ENCODE measurements at regions not wholly inside any gene's neighbourhood (a gene's known extent, or its start where the extent isn't known, plus 50 kb on each side); places are given as distances from the start of the nearest gene placed in this dataset.
"Not testable (repeated sequence)": the region's sequence is repeated elsewhere in the genome, so short reads cannot be mapped to it uniquely, and the experiment has no call there.

GRCh38 chrX:56029691-56030090 is 202.5 kb upstream of the KLF8 start:
- DNase-seq (ENCODE audit: low read depth): no peak
- TF ChIP-seq, protein P1, sequence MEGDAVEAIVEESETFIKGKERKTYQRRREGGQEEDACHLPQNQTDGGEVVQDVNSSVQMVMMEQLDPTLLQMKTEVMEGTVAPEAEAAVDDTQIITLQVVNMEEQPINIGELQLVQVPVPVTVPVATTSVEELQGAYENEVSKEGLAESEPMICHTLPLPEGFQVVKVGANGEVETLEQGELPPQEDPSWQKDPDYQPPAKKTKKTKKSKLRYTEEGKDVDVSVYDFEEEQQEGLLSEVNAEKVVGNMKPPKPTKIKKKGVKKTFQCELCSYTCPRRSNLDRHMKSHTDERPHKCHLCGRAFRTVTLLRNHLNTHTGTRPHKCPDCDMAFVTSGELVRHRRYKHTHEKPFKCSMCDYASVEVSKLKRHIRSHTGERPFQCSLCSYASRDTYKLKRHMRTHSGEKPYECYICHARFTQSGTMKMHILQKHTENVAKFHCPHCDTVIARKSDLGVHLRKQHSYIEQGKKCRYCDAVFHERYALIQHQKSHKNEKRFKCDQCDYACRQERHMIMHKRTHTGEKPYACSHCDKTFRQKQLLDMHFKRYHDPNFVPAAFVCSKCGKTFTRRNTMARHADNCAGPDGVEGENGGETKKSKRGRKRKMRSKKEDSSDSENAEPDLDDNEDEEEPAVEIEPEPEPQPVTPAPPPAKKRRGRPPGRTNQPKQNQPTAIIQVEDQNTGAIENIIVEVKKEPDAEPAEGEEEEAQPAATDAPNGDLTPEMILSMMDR (conservative IDR thresholded peaks at IDR 0.05; ENCODE audit: control insufficient read depth, insufficient read depth, low read depth, low read length): no peak
- H3K4me3 ChIP-seq (ENCODE audit: control insufficient read depth, low read depth, low read length): no peak overlapping the region

GRCh38 chrX:56031409-56031808 is 200.7 kb upstream of the KLF8 start:
- no peak for DNase-seq (ENCODE audit: low read depth)
- no peak overlapping the region for H3K4me3 ChIP-seq (ENCODE audit: control insufficient read depth, low read depth, low read length)
- TF ChIP-seq, protein P1 (conservative IDR thresholded peaks at IDR 0.05; ENCODE audit: control insufficient read depth, insufficient read depth, low read depth, low read length): no peak

GRCh38 chrX:56033495-56034180 is 198.5 kb upstream of the KLF8 start:
- DNase-seq (ENCODE audit: low read depth): no peak
- TF ChIP-seq, protein P1 (conservative IDR thresholded peaks at IDR 0.05; ENCODE audit: control insufficient read depth, insufficient read depth, low read depth, low read length): no peak
- no peak overlapping the region for H3K4me3 ChIP-seq (ENCODE audit: control insufficient read depth, low read depth, low read length)

DNA sequence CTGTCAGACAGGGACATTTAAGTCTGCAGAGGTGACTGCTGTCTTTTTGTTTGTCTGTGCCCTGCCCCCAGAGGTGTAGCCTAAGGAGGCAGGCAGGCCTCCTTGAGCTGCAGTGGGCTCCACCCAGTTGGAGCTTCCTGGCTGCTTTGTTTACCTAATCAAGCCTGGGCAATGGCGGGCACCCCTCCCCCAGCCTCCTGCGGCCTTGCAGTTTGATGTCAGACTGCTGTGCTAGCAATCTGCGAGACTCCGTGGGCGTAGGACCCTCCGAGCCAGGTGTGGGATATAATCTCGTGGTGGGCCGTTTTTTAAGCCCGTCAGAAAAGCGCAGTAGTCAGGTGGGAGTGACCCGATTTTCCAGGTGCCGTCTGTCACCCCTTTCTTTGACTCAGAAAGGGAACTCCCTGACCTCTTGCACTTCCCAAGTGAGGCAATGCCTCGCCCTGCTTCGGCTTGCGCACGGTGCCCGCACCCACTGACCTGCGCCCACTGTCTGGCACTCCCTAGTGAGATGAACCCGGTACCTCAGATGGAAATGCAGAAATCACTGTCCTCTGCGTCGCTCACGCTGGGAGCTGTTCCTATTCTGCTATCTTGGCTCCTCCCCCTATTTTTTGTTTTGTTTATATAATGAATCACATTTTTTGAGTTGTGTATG is 179.4 kb upstream of the KLF8 start:
- DNase-seq (ENCODE audit: low read depth); H3K4me3 ChIP-seq (ENCODE audit: control insufficient read depth, low read depth, low read length): not testable (repeated sequence)

GRCh38 chrX:56057325-56057724 is 174.8 kb upstream of the KLF8 start:
- TF ChIP-seq, protein P1 (conservative IDR thresholded peaks at IDR 0.05; ENCODE audit: control insufficient read depth, insufficient read depth, low read depth, low read length): no peak
- no peak for DNase-seq (ENCODE audit: low read depth)
- no peak overlapping the region for H3K4me3 ChIP-seq (ENCODE audit: control insufficient read depth, low read depth, low read length)

GRCh38 chrX:56066016-56066415 is 166.1 kb upstream of the KLF8 start:
- H3K4me3 ChIP-seq (ENCODE audit: control insufficient read depth, low read depth, low read length): no peak overlapping the region
- no peak for DNase-seq (ENCODE audit: low read depth)
- TF ChIP-seq, protein P1 (conservative IDR thresholded peaks at IDR 0.05; ENCODE audit: control insufficient read depth, insufficient read depth, low read depth, low read length): no peak

DNA sequence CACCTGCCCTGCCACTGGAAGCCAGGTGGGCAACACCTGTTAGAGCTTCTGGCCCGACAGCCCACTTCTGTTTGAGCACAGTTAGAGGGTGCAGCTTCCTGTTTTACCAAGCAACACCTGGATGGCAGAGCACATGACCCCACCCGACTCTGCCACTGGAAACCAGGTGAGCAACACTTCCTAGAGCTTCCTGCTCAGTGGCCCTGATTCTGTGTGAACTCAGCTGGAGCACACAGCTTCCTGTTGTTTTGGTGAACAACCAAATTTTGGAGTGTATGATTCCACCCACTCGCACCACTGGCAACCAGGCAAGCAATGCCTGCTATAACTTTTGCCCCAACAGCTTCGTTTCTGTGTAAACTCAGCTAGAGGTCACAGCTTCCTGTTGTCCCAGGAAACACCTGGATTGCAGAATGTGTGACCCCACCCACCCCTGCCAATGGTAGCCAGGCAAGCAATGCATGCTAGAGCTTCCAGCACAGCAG is 163.8 kb upstream of the KLF8 start:
- no peak for DNase-seq (ENCODE audit: low read depth)
- H3K4me3 ChIP-seq (ENCODE audit: control insufficient read depth, low read depth, low read length): no peak overlapping the region
- TF ChIP-seq, protein P1 (conservative IDR thresholded peaks at IDR 0.05; ENCODE audit: control insufficient read depth, insufficient read depth, low read depth, low read length): no peak
